GM18517 (cell line): ENCODE measurements at regions not wholly inside any gene's neighbourhood (a gene's known extent, or its start where the extent isn't known, plus 50 kb on each side); places are given as distances from the start of the nearest gene placed in this dataset.

ENCODE experiments used
- ATAC-seq: cut with Tn5 transposase; IDR thresholded peaks from one replicate; pipeline ENCODE4 v1.9.1; 2021; ENCODE audit warnings: mild to moderate bottlenecking, moderate library complexity; ENCODE audit not compliant: unreplicated experiment

GRCh38 chr10:8227246-8227645 is 172.8 kb downstream of the GATA3 start:
- ATAC-seq, result no peak

- ATAC-seq, result no peak
These were observed 174.7 kb downstream of the GATA3 start for GRCh38 chr10:8229153-8229552.

DNA sequence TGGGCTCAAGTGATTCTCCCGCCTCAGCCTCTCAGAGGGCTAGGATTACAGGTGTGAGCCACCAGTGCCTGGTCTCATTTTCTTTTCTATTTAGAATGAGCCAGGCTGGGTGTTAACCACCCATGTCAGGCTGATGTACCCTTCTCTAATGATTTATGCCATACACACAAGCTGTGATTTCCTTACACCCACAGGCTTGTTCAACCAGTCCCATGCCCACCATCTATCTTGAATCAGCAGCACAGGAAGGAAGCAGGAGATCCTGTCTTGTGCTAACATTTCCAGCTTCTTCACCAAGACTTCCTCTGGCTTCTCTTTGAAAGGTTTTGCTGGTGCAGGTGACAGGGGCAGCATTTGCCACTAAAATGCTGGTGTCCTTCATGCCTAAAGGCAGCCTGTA is 176.4 kb downstream of the GATA3 start:
- ATAC-seq, result no peak

GRCh38 chr10:8233049-8233448 is 178.6 kb downstream of the GATA3 start:
- ATAC-seq, result no peak

DNA sequence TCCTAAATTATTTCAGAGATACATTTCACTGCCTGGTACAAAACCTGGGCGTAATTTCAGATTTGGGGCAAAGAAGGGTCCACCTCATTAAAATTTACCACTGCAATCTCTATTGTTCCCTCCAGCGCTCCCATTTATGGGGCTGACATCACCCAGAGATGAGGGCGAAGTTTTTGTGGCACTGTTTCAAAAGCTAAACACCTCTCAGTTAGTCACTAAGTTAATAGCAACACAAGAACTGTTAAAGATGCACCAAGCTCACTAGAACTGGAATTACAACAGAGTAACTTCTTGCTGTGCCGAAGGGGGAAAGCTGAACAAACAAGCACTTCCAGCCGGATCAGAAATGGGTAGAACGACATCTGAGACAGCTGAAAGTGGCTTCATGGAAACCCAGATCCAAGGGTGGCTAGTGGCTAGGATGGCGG is 179.4 kb downstream of the GATA3 start:
- ATAC-seq, result no peak

GRCh38 chr10:8235253-8236027 is 181.0 kb downstream of the GATA3 start:
- no peak for ATAC-seq

DNA sequence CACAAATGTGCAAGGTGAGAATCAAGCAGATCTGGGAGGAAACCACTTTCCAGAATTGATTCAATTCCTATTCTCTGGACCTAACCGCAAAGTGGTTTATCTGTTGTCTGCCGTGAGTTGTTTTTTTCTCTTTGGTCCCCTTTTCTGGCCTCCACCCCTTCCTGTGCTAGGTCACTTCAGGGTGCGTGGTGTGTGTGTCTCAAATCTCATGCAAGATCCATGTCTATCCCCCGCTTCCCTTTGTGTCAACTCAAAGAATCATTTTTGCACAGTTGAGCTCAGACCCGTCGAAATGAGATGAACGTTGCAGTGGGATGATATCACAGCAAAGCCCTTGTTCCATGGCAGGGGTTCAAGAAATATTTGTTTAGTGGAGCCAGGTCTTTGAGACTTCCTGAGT is 184.5 kb downstream of the GATA3 start:
- ATAC-seq, result no peak

DNA sequence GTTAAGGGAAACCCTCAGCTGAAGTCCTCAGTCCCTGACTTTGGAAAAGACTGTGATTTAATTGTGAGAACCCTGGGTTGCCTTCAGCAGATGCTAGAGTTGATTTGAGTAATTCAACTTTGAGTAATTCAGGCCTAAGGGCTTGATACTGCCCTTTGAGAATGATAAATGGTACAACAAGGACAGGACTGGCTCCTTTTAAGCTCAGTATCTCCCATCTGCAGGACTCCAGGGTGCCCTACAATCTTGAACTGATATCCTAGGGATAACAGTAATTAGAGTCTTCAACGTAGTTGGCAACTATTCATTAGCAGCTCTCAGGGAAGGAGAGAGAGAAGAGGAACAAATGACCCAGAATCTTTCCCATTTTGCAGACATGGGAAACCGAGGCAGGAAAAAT is 186.4 kb downstream of the GATA3 start:
- ATAC-seq, result no peak

DNA sequence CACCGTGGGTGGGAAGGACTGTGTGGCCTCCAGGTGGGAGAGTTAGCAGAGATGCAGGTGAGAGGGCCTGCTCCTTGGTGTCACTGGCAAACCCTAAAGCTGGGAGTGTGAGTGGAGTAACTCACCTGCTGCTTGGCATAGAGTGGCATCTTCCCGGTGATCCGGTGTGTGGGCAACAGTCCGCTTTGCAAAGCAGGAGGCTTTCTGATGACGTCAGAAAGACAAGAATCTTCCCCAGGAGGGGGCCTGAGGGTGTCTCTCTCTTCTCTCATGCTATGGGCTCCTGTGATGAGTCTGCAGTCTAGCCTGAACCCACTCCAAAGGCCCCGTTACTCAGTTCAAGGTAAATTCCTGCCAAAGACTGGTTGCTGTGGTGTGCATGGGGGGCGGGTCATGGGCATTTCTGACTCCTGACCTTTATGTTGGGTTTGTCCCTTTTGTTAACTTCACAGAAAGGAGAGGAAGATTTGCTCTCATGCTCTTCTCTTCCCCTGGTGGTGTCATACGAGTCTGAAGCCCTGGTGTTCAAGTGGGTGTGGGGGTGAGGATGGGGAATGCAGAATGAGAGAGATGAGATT is 187.9 kb downstream of the GATA3 start:
- no peak for ATAC-seq

DNA sequence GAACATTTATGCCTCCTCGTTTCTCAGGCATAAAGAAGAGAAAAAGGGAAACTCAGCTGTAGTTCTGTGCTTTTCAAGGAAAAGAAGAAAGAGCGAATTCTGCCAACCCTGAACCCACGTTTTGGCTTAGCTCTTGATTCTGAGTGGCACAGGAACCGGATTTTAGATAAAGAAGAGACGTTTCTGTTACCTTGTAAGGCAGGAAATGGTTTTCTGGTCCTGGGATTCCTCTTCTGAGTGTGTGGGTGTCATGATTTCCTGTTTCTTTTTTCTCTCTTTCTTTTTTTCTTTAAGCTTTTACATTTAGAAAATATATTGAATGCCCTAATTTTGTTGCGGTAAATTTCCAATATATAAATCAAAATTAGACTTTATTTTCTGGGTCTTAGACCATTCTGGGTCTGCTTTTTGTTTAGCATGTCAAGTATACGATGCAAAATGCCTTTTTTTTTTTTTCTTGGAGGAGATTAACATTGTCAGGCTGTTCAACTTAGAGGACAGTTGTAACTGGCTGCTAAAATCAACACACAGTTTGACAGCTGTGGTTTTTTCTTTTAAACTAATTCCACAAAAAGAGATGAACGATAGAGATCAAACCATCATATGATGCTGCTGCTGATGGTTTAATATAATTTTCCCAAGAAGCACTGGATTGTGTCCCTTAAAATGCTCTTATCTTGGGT is 190.8 kb downstream of the GATA3 start:
- no peak for ATAC-seq

- ATAC-seq, result no peak
These were observed 191.3 kb downstream of the GATA3 start for GRCh38 chr10:8245814-8246142.

DNA sequence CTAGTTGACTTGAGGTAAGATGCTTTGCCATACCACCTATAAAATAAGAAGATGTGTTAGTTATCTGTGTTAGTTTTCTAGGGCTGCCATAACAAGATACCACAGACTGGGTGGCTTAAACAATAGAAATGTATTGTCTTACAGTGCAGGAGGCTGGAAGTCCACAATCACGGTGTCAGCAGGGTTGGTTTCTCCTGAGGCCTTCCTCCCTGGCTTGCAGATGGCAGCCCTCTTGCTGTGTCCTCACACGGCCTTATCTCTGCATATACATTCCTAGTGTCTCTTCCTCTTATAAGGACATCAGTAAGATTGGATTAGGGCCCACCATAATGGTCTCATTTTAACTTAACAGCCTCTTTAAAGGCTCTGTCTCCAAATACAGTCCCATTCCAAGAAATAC is 192.1 kb downstream of the GATA3 start:
- no peak for ATAC-seq

DNA sequence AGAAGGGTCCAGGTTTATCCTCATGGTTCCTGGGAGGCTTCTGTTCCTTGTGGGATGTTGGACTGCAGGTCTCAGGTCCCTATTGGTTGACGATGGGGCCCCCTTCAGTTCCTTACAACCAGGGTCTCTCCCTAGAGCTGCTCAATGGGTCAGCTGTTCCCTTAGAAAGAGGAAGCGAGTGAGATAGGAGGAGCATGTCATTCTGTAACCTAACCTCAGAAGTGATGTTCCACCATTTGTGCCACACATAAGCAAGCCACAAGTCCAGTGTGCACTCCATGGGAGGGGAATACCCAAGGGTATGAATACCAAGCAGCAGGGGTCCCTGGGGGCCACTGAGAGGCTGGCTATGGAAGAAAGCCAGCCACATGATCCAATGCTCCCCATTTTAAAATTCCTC is 192.7 kb downstream of the GATA3 start:
- no peak for ATAC-seq

DNA sequence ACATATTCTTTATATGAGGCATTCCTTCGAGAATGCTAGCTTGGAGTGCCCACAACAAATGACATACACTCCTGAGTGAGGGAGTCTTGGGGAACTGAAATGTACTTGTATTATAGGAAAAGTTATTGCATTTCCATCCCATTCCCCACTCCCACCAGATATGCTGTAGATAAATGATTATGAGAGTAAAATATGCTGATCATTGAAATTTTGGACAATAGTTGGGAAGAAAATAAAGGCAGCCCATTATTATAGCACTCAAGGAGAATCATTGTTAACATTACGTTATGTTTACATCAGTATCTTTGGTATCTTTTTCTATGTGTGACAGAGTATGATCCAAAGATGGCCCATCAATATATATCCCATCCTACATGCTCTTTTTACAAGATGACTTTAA is 194.4 kb downstream of the GATA3 start:
- ATAC-seq, result no peak

GRCh38 chr10:8254350-8254749 is 199.9 kb downstream of the GATA3 start:
- no peak for ATAC-seq

DNA sequence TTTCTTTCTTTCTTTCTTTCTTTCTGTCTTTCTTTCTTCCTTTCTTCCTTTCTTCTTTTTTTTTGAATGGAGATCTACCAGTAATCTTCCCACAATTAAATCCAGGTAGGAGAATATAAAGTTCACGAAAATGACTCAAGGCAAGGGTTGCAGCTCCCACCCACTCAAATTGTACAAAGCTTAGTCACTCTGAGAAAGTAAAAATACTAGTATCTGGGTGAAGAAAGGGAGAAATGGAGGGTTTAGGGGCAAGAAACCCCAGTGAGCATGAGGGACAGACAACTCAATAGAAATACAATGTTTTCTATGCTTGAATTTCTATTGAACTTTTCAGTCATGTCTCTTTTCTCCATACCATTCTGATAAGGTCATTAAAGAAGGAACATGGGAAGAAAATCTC is 200.8 kb downstream of the GATA3 start:
- ATAC-seq, result no peak

- ATAC-seq, result no peak
These were observed 206.2 kb downstream of the GATA3 start for GRCh38 chr10:8260645-8261044.

- ATAC-seq, result no peak
These were observed 207.8 kb downstream of the GATA3 start for GRCh38 chr10:8262317-8262716.

- no peak for ATAC-seq
These were observed 215.5 kb downstream of the GATA3 start for GRCh38 chr10:8269976-8270375.

DNA sequence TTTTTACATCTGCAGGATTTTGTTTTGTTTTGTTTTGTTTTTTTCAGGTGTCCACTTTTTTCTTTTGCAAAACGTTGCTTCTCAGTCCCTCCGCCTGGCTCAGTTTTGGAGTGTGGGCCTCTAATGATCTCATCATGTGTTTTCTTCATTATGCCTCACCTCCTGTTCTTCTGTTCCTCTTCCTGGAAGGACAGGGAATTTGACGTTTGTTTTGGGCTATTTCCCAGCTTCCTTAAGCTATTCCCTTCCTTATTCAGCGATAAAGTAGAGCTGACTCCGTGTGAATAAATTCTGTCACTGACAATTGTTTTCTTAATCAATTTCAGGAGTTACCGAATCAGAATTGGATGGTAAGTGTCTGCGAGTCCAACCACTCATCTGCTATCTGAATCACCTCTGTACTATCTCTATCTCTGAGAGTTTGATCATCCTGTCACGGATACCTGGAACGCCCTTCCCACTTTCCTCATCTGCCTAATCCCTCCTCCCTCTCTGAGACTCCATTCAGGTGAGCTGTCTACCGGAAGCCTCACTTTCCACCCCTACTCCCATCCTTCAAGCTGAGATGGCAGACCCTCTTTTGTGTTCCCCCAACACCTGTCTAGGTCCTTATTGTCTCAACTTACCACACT is 218.4 kb downstream of the GATA3 start:
- no peak for ATAC-seq

DNA sequence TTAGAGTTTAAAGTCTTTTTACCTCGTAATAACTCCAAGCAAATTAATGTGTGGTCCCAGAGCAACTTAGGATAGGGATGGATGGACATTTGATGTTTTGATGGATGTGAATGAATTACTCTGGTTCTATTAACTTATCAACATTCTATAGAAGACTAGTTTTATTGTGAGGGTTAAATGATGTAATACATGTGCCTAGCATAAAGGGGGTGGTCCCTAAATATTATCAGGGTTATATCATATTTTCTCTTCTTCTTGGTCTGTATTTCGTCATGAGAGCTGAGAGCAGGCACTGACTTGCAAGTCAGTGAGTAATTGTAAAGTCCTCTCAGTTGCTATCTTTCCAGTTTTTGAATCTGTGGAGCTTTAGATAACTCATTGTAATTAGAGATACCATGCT is 219.3 kb downstream of the GATA3 start:
- ATAC-seq, result no peak

DNA sequence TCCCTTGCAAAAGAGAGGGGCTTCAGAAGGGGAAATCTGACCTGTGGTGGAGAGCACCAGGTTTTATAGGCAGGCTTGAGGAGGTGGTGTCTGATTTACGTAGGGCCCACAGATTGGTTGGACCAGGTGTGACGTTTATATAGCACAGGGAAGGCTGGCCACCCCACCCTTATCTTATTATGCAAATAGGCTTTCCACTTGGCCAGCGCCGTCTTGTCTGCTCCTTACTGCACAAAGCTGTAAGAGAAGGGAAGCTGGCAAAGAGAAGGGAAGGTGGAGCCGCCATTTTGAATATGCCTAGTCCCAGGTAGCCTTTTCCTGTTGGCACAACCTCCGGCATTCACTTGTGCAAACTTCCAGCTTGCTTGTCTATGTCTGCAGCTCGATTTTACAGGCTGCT is 221.4 kb downstream of the GATA3 start:
- no peak for ATAC-seq
